Activated CD4-positive, alpha-beta memory T cell treated with anti-CD3 and anti-CD28 coated beads for 36 hours (primary cell): ENCODE measurements at regions not wholly inside any gene's neighbourhood (a gene's known extent, or its start where the extent isn't known, plus 50 kb on each side); places are given as distances from the start of the nearest gene placed in this dataset.
A peak's percentile ranks its signal among the peaks of the same experiment; 100 is the strongest.

Experiments
- CTCF ChIA-PET: fragments of 350-600 bp; sonication (Branson Sonifier 250); formaldehyde crosslinking; loops from one replicate; lab custom pipeline; 2021; ENCODE audit warnings: antibody characterized with exemption, inconsistent platforms; lab: Charles Lee
- POLR2A ChIA-PET: fragments of 350-600 bp; sonication (Branson Sonifier 250); formaldehyde crosslinking; loops from one replicate; lab custom pipeline; 2021; ENCODE audit warnings: antibody characterized with exemption; lab: Charles Lee
- DNase-seq: peaks from one replicate; pipeline ENCODE4 v3.0.0-alpha.2; 2020
- H3K27ac Mint-ChIP-seq: one replicate; pipeline ENCODE4 v1.8.0; 2021; ENCODE audit warnings: mixed read lengths
- H3K27me3 Mint-ChIP-seq: one replicate; pipeline ENCODE4 v1.8.0; 2021; ENCODE audit warnings: mixed read lengths
- H3K36me3 Mint-ChIP-seq: one replicate; pipeline ENCODE4 v1.8.0; 2021; ENCODE audit warnings: mixed read lengths
- H3K4me1 Mint-ChIP-seq: one replicate; pipeline ENCODE4 v1.8.0; 2021; ENCODE audit warnings: low read depth, mixed read lengths
- H3K4me3 Mint-ChIP-seq: one replicate; pipeline ENCODE4 v1.8.0; 2021; ENCODE audit warnings: mild to moderate bottlenecking, mixed read lengths
- H3K9me3 Mint-ChIP-seq: one replicate; pipeline ENCODE4 v1.8.0; 2021; ENCODE audit warnings: mixed read lengths
- intact Hi-C: fragments of 100-400 bp; cut with micrococcal nuclease; formaldehyde crosslinking; loops from one replicate; pipeline ENCODE4 v1.15.1; 2023

DNA sequence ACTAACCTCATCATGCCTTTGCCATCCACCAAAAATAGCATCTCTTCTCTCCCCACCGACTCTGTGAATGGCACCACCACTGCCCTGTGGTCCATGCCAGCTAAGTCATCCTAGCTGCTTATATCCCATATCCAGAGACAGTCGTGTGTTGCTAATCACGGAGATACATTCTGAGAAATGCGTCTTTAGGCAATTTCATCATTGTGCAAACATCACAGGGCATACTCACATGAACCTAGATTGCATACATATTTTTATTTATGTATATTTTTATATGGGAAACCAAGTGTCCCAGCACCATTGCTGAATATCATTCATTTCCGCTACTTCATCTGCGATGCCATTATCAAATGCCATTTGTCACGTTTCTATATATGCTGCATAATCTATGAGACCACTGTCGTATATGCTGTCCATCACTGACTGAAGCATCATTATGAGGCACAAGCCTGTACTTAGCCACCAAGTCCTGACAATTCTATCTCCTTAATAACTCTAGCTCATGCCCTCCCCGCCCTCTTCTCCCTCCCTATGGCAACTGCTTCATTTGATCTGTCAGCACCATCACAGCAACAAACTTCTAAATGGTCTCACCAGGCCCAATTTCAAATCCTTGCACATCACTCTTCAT lies 104.2 kb downstream of the HSPH1 start:
- no peak overlapping the region for H3K4me3 Mint-ChIP-seq
- no peak overlapping the region for H3K27ac Mint-ChIP-seq
- ChIA-PET POLR2A (no interaction called here), CTCF (interaction anchor here (1.8 kb wide), 1 partner anchor 13 kb away, joined by 6 read pairs; no protein-coding TSS in a partner anchor)
- no peaks in the 10 kb centered on the region for H3K36me3 Mint-ChIP-seq
- no peaks in the 10 kb centered on the region for H3K9me3 Mint-ChIP-seq
- no peak for DNase-seq
- peaks cover 2% of the 10 kb centered on the region for H3K4me1 Mint-ChIP-seq
- peaks cover 2% of the 10 kb centered on the region for H3K27me3 Mint-ChIP-seq
- intact Hi-C loops, result no loop called here

DNA sequence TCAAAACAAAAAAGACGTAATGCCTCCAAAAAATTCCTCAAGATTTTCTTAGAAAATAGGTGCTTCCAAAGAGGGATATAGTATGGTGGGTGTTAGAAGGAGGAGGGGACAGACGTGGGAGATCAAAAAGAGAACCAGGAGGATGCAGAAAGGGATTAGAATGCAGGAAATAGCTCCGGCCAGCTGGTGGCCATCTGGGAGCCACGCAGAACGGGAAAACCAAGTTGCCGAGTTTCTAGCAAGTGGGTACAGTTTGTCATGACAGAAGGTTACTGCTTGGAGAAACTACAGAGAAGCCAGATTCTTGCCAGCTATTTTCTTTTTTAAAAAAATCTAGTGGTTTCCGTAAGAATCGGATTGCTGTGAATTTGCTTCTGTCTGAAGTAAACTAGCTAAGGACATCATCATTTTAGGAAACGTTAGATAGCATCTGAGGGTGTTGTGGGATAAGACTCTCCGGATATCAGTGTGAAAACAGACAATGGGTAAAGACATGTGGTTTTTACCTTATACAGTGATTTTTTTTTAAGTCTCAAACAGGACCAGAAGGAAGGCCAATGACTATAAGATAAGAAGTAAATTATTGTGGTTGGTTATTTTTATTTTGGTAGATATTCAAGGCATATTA lies 104.9 kb downstream of the HSPH1 start:
- ChIA-PET POLR2A (no interaction called here), CTCF (no interaction called here)
- DNase-seq, result no peak
- H3K4me1 Mint-ChIP-seq, result peaks cover 4% of the 10 kb centered on the region
- no peaks in the 10 kb centered on the region for H3K36me3 Mint-ChIP-seq
- no peak overlapping the region for H3K4me3 Mint-ChIP-seq
- no peaks in the 10 kb centered on the region for H3K9me3 Mint-ChIP-seq
- H3K27ac Mint-ChIP-seq, result no peak overlapping the region
- intact Hi-C loops, result no loop called here
- peaks cover 5% of the 10 kb centered on the region for H3K27me3 Mint-ChIP-seq

DNA sequence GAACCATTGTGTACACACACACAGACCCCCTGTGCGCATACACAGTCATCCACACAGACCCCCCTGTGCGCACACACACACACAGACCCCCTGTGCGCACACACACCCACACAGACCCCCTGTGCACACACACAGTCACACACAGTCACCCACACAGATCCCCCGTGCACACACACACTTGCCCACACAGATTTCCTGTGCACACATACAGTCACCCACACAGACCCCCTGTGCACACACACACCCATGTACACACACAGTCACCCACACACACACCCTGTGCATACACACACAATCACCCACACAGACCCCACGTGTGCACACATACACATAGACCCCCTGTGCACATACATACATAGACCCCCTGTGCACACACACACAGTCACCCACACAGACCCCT lies 106.1 kb downstream of the HSPH1 start:
- no peaks in the 10 kb centered on the region for H3K9me3 Mint-ChIP-seq
- ChIA-PET CTCF (no interaction called here), POLR2A (no interaction called here)
- H3K27me3 Mint-ChIP-seq, result peaks cover 8% of the 10 kb centered on the region
- H3K4me1 Mint-ChIP-seq, result peaks cover 14% of the 10 kb centered on the region
- no peak for DNase-seq
- H3K27ac Mint-ChIP-seq, result no peak overlapping the region
- intact Hi-C loops, result no loop called here
- no peak overlapping the region for H3K4me3 Mint-ChIP-seq
- no peaks in the 10 kb centered on the region for H3K36me3 Mint-ChIP-seq

DNA sequence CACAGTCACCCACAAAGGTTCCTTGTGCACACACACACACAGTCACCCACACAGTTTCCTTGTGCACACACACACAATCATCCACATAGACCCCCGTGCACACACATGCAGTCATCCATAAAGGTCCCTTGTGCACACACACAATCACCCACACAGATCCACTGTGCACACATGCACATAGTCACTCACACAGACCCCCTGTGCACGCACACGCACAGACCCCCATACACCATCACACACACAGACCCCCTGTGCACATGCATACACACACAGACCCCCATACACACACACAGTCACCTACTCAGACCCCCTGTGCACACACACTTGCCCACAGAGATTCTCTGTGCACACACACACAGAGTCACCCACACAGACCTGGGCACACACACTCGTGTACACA lies 107.1 kb downstream of the HSPH1 start:
- intact Hi-C loops, result no loop called here
- Mint-ChIP-seq H3K27ac (no peak overlapping the region), H3K36me3 (no peaks in the 10 kb centered on the region), H3K4me3 (no peak overlapping the region), H3K27me3 (peaks cover 8% of the 10 kb centered on the region), H3K9me3 (no peaks in the 10 kb centered on the region), H3K4me1 (peaks cover 17% of the 10 kb centered on the region)
- POLR2A ChIA-PET, result no interaction called here
- DNase-seq, result no peak
- CTCF ChIA-PET, result no interaction called here

DNA sequence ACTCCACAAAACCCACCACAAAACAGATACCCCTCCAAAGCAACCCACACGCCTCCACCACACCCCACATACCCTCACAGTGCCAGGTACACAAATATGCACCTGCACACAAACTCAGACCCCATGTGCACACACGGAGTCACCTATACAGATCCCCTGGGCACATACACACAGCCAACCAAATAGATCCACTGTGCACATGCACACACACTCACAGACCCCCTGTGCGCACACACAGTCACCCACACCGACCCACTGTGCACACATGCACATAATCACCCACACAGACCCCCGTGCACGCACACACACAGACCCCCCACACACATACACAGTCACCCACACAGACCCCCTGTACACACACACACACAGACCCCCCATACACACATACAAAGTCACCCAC lies 107.8 kb downstream of the HSPH1 start:
- CTCF ChIA-PET, result no interaction called here
- H3K4me1 Mint-ChIP-seq, result peaks cover 17% of the 10 kb centered on the region

DNA sequence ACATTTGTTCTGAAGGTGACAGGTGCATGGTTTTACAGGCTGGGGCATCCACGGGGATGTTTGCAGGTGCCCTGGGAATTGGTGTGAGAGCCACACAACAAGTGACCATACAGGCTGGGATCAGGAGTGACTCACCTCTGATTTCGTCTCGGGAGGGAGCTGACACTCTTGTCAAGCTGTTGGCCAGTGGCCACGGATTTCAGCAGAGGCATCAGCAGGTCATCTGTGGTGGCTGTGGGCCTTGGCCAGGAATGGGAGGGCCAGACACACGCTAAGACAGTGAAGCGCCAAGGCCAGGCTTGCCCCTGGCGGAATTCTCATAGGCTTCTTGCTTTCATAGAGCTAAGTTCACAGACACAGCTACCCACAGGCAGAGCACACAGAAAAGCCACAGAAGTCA lies 108.6 kb downstream of the HSPH1 start:
- peaks cover 17% of the 10 kb centered on the region for H3K4me1 Mint-ChIP-seq
- ChIA-PET CTCF (interaction anchor here (1.5 kb wide), 1 partner anchor 21 kb away, joined by 3 read pairs; no protein-coding TSS in a partner anchor), POLR2A (no interaction called here)
- no peak for DNase-seq
- H3K36me3 Mint-ChIP-seq, result no peaks in the 10 kb centered on the region
- H3K4me3 Mint-ChIP-seq, result no peak overlapping the region
- no peak overlapping the region for H3K27ac Mint-ChIP-seq
- H3K27me3 Mint-ChIP-seq, result peaks cover 8% of the 10 kb centered on the region
- no peaks in the 10 kb centered on the region for H3K9me3 Mint-ChIP-seq
- intact Hi-C loops, result no loop called here

More for the DNA sequence above, 107.8 kb downstream of the HSPH1 start:
- POLR2A ChIA-PET, result no interaction called here
- DNase-seq, result no peak
- H3K4me3 Mint-ChIP-seq, result no peak overlapping the region
- no peaks in the 10 kb centered on the region for H3K36me3 Mint-ChIP-seq
- no peak overlapping the region for H3K27ac Mint-ChIP-seq
- H3K9me3 Mint-ChIP-seq, result no peaks in the 10 kb centered on the region
- intact Hi-C loops, result no loop called here
- peaks cover 8% of the 10 kb centered on the region for H3K27me3 Mint-ChIP-seq

DNA sequence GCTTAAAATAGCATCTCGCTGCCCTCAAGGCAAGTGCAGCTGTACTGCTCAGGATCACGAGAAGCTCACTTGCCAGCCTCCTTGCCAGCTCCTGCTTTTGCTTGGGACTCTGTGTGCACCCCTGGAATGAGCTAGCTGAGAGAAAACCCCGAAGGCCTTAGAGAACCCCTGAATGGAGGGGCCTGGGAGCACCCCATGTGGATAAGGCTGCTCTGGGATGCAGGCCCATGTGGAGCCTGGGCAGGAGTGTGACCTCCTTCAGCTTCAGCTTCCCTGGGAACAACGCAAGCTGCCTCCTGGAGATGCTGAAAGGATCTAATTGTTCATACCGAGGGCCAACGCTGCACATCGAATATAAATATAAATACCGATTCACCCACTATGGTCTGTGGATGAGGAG lies 109.2 kb downstream of the HSPH1 start:
- no peaks in the 10 kb centered on the region for H3K9me3 Mint-ChIP-seq
- ChIA-PET POLR2A (no interaction called here), CTCF (interaction anchor here (1.5 kb wide), 1 partner anchor 21 kb away, joined by 3 read pairs; no protein-coding TSS in a partner anchor)
- intact Hi-C loops, result no loop called here
- H3K36me3 Mint-ChIP-seq, result no peaks in the 10 kb centered on the region
- no peak overlapping the region for H3K4me3 Mint-ChIP-seq
- peaks cover 17% of the 10 kb centered on the region for H3K4me1 Mint-ChIP-seq
- no peak for DNase-seq
- peaks cover 8% of the 10 kb centered on the region for H3K27me3 Mint-ChIP-seq
- H3K27ac Mint-ChIP-seq, result no peak overlapping the region

DNA sequence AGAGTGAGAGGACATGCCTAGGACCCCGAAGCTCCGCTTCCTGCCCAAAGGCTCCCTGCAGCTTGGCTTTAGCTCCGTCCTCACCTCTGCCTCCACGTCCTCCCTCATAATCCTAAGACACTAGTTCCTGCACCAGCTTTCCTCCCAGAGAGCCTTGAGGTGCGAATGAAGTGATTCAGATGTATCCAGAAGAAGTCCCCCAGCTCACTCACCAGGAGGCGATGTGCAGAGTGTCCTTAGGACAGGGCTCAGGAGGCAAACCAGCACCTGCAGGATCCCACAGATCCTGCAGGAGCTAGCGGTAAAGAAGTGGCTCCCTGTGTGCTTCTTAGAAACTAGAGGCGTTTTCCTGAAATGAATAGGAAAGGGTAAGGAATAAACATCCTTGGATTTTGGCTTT lies 109.7 kb downstream of the HSPH1 start:
- no peaks in the 10 kb centered on the region for H3K36me3 Mint-ChIP-seq
- no peak overlapping the region for H3K4me3 Mint-ChIP-seq
- no peak for DNase-seq
- H3K4me1 Mint-ChIP-seq, result peaks cover 17% of the 10 kb centered on the region
- H3K27ac Mint-ChIP-seq, result no peak overlapping the region
- ChIA-PET CTCF (interaction anchor here (1.4 to 1.5 kb wide), 2 partner anchors 22 to 186 kb away, joined by 3 to 4 read pairs; no protein-coding TSS in a partner anchor), POLR2A (no interaction called here)
- intact Hi-C loops, result loop anchor here (2.0 kb wide), 1 partner anchor 87 kb away; no protein-coding TSS in a partner anchor
- peaks cover 8% of the 10 kb centered on the region for H3K27me3 Mint-ChIP-seq
- H3K9me3 Mint-ChIP-seq, result no peaks in the 10 kb centered on the region

DNA sequence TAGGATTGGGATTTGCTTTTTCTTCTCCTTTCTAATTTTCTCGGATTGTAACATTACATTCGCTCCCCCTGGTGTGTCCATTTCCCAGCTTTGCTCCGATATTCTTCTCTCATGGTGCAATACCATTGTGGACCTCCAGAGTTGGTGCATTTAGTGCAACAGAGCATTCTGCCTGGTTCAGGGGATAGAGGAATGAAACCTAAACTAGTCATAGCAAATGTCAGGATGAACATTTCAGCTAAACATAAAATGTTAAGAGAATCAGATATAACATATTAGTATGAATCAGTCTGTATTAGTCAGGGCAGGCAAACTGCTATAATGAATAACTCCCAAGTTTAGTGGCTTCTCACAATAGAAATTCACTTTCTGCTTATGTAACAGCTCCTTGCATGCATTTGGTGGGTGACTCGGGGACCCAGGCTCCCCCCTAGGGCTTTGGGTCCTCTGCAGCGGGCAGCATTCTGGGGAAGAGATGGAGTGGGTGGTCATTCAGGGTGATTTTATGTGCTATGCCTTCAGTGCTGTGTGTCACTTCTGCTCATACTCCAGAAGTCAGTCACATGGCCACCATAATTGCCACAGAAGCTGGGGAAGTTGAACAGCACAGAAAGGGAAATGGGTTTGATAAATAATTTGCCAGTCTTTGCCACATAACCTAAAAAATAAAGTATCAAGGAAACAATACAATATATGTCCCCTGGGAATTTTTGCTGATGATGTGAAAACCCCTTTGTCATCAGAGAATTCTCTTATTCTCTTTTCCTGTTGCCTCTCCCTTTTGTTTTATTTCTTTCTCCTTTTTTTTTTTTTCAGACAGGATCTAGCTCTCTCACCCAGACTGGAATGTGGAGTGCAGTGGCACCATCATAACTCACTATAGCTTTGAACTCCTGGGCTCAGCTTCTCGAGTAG lies 111.0 kb downstream of the HSPH1 start:
- DNase-seq, result peak; percentile 43
- H3K27me3 Mint-ChIP-seq, result peaks cover 8% of the 10 kb centered on the region
- H3K36me3 Mint-ChIP-seq, result no peaks in the 10 kb centered on the region
- H3K27ac Mint-ChIP-seq, result peak overlapping the region; percentile 26
- ChIA-PET CTCF (interaction anchor here (0.7 to 1.4 kb wide), 7 partner anchors 13 to 185 kb away, joined by 3 to 4 read pairs (median 3); no protein-coding TSS in a partner anchor), POLR2A (interaction anchor here (1.0 to 1.4 kb wide), 3 partner anchors 23 to 110 kb away, joined by 3 to 9 read pairs (median 3); no protein-coding TSS in a partner anchor)
- no peaks in the 10 kb centered on the region for H3K9me3 Mint-ChIP-seq
- H3K4me1 Mint-ChIP-seq, result peaks cover 21% of the 10 kb centered on the region
- H3K4me3 Mint-ChIP-seq, result no peak overlapping the region
- intact Hi-C loops, result loop anchor here (1.0 to 2.0 kb wide), 2 partner anchors 24 to 88 kb away; no protein-coding TSS in a partner anchor

DNA sequence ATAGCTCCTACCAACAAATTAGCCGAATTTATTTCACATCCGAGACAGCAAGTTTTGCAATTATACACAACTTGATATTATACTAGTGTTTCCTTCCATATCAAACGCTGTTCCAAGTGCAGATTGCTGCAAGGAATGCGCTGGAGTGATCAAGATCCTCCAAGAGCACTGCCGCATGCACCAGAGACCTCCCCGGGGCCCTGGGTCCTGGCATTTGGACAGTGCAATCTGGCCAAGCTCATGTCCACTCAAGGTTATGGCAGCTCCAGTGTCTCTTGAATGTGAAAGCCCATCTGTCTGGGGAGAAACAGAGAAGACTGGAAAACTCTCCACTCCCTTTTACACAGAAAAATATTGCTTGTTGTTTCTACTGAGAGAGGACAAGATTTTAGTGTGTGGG lies 111.9 kb downstream of the HSPH1 start:
- Mint-ChIP-seq H3K4me3 (no peak overlapping the region), H3K4me1 (peaks cover 30% of the 10 kb centered on the region), H3K27ac (no peak overlapping the region), H3K36me3 (no peaks in the 10 kb centered on the region), H3K27me3 (peaks cover 8% of the 10 kb centered on the region), H3K9me3 (no peaks in the 10 kb centered on the region)
- no peak for DNase-seq
- ChIA-PET CTCF (interaction anchor here (0.7 to 1.1 kb wide), 4 partner anchors 40 to 71 kb away, joined by 3 read pairs; no protein-coding TSS in a partner anchor), POLR2A (interaction anchor here (1.0 to 1.4 kb wide), 3 partner anchors 24 to 111 kb away, joined by 3 to 9 read pairs (median 3); no protein-coding TSS in a partner anchor)
- intact Hi-C loops, result loop anchor here (1.0 to 10.0 kb wide), 4 partner anchors 24 to 625 kb away; partner anchors contain the start of genes HMGB1 and UBE2L5

DNA sequence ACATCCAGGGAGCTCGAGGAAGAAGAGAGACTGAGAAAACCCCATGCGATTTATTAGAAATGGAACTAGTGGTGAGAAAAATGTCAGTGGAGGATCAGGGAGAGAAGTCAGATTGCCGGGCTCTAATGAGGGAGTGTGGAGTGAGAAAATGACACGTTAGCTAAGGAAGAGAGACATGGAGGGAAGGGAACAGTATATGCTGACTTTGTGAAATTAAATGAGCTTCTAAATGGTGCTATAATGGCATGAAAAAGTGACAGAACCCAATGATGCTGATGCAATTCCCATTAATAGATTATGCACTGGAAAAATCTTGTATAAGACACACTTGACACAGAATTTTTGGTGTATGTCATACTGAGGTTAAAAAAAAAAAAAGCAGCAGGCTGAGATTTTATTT lies 112.6 kb downstream of the HSPH1 start:
- CTCF ChIA-PET, result interaction anchor here (0.9 to 1.2 kb wide), 3 partner anchors 70 to 183 kb away, joined by 3 to 4 read pairs (median 3); partner anchors contain the start of gene B3GLCT
- Mint-ChIP-seq H3K27ac (no peak overlapping the region), H3K36me3 (no peaks in the 10 kb centered on the region), H3K4me1 (peaks cover 38% of the 10 kb centered on the region), H3K4me3 (no peak overlapping the region), H3K9me3 (no peaks in the 10 kb centered on the region), H3K27me3 (peaks cover 8% of the 10 kb centered on the region)
- intact Hi-C loops, result loop anchor here (10.0 kb wide), 2 partner anchors 584 to 624 kb away; partner anchors contain the start of genes HMGB1 and UBE2L5
- DNase-seq, result no peak
- POLR2A ChIA-PET, result interaction anchor here (1.0 kb wide), 1 partner anchor 19 kb away, joined by 4 read pairs; no protein-coding TSS in a partner anchor
